ENCODE measurements at regions not wholly inside any gene's neighbourhood (a gene's known extent, or its start where the extent isn't known, plus 50 kb on each side); places are given as distances from the start of the nearest gene placed in this dataset.
"Not testable (repeated sequence)": the region's sequence is repeated elsewhere in the genome, so short reads cannot be mapped to it uniquely, and the experiment has no call there.

- not testable (repeated sequence) for DNase-seq (ENCODE audit: low read depth in 3 of 3, low spot score in 2 of 3)
Measured at GRCh38 chrX:107296184-107296583, 89.8 kb downstream of the DNAAF6 start.

GRCh38 chrX:107298276-107298675, 91.9 kb downstream of the DNAAF6 start:
- no peak for DNase-seq (ENCODE audit: low read depth in 3 of 3, low spot score in 2 of 3)

GRCh38 chrX:107301253-107301652, 94.8 kb downstream of the DNAAF6 start:
- no peak for DNase-seq (ENCODE audit: low read depth in 3 of 3, low spot score in 2 of 3)

GRCh38 chrX:107304141-107304540, 97.7 kb downstream of the DNAAF6 start:
- DNase-seq (ENCODE audit: low read depth in 3 of 3, low spot score in 2 of 3), result no peak

GRCh38 chrX:107323786-107324492, 117.5 kb downstream of the DNAAF6 start:
- no peak for DNase-seq (ENCODE audit: low read depth in 3 of 3, low spot score in 2 of 3)

GRCh38 chrX:107324493-107325310, 118.3 kb downstream of the DNAAF6 start:
- peak; percentile 1 to 40 (median 15) for DNase-seq (ENCODE audit: low read depth in 3 of 3, low spot score in 2 of 3)

GRCh38 chrX:107325467-107325866, 119.1 kb downstream of the DNAAF6 start:
- no peak for DNase-seq (ENCODE audit: low read depth in 3 of 3, low spot score in 2 of 3)

GRCh38 chrX:107348051-107348450, 101.4 kb upstream of the FRMPD3 start:
- no peak for DNase-seq (ENCODE audit: low read depth in 3 of 3, low spot score in 2 of 3)

- no peak for DNase-seq (ENCODE audit: low read depth in 3 of 3, low spot score in 2 of 3)
Measured at GRCh38 chrX:107348990-107349389, 100.5 kb upstream of the FRMPD3 start.

GRCh38 chrX:107355533-107355932, 93.9 kb upstream of the FRMPD3 start:
- DNase-seq (ENCODE audit: low read depth in 3 of 3, low spot score in 2 of 3), result no peak

GRCh38 chrX:107360788-107361360, 88.6 kb upstream of the FRMPD3 start:
- DNase-seq (ENCODE audit: low read depth in 3 of 3, low spot score in 2 of 3), result no peak

- DNase-seq (ENCODE audit: low read depth in 3 of 3, low spot score in 2 of 3), result not testable (repeated sequence)
Measured at GRCh38 chrX:107370185-107370584, 79.3 kb upstream of the FRMPD3 start.

- no peak for DNase-seq (ENCODE audit: low read depth in 3 of 3, low spot score in 2 of 3)
Measured at GRCh38 chrX:107374132-107374531, 75.3 kb upstream of the FRMPD3 start.

- DNase-seq (ENCODE audit: low read depth in 3 of 3, low spot score in 2 of 3), result no peak
Measured at GRCh38 chrX:107374831-107375230, 74.6 kb upstream of the FRMPD3 start.

- DNase-seq (ENCODE audit: low read depth in 3 of 3, low spot score in 2 of 3), result not testable (repeated sequence)
Measured at GRCh38 chrX:107376186-107376585, 73.3 kb upstream of the FRMPD3 start.

GRCh38 chrX:107384397-107385105, 64.9 kb upstream of the FRMPD3 start:
- DNase-seq (ENCODE audit: low read depth in 3 of 3, low spot score in 2 of 3), result no peak

GRCh38 chrX:107389726-107390125, 59.7 kb upstream of the FRMPD3 start:
- DNase-seq (ENCODE audit: low read depth in 3 of 3, low spot score in 2 of 3), result no peak

GRCh38 chrX:107393656-107394055, 55.8 kb upstream of the FRMPD3 start:
- DNase-seq (ENCODE audit: low read depth in 3 of 3, low spot score in 2 of 3), result not testable (repeated sequence)

GRCh38 chrX:107396235-107396634, 53.2 kb upstream of the FRMPD3 start:
- no peak for DNase-seq (ENCODE audit: low read depth in 3 of 3, low spot score in 2 of 3)

- no peak for DNase-seq (ENCODE audit: low read depth in 3 of 3, low spot score in 2 of 3)
Measured at GRCh38 chrX:107396783-107397182, 52.7 kb upstream of the FRMPD3 start.

- no peak for DNase-seq (ENCODE audit: low read depth in 3 of 3, low spot score in 2 of 3)
Measured at GRCh38 chrX:107398115-107398514, 51.3 kb upstream of the FRMPD3 start.
